GM13977 (cell line): ENCODE measurements at regions not wholly inside any gene's neighbourhood (a gene's known extent, or its start where the extent isn't known, plus 50 kb on each side); places are given as distances from the start of the nearest gene placed in this dataset.
"Not testable (repeated sequence)": the region's sequence is repeated elsewhere in the genome, so short reads cannot be mapped to it uniquely, and the experiment has no call there.

Experiments
- DNase-seq: peaks from one replicate; pipeline ENCODE4 v3.0.0; 2012; ENCODE audit warnings: low spot score
- in situ Hi-C: fragments of 300-500 bp; cut with MboI; formaldehyde crosslinking; loops from one replicate; pipeline ENCODE4 v1.12.0; 2022; ENCODE audit warnings: low sequenced_read_pairs, low pct_unique_long_range_greater_than_20kb, mixed read lengths, inconsistent platforms; ENCODE audit not compliant: unreplicated experiment
- TF ChIP-seq, protein P1 (sequence below): IDR thresholded peaks from 2 replicates; pipeline ENCODE4 v1.5.1; 2012; ENCODE audit warnings: mild to moderate bottlenecking, control low read depth; ENCODE audit not compliant: insufficient read depth; ENCODE audit errors: extremely low read depth, missing control alignments

DNA sequence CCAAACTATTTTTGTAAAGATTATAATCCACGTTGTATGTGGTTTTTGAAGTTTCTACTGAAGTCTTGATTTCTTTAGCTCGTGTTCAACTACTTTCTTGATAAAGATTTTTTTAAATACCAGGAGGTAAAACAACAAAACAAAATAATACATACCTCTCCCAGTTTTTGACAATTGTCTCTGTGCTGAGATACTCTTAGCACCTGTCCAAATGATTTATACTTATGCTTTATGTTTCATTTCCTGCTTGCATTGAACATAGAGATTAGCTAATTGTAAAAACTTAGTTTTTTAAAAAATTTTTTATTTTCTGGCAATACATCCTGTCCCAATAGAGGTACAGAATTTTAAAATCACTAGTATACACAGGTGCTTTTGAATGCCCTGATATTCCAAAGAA is 506.9 kb upstream of the ADGRB3 start:
- TF ChIP-seq, protein P1, sequence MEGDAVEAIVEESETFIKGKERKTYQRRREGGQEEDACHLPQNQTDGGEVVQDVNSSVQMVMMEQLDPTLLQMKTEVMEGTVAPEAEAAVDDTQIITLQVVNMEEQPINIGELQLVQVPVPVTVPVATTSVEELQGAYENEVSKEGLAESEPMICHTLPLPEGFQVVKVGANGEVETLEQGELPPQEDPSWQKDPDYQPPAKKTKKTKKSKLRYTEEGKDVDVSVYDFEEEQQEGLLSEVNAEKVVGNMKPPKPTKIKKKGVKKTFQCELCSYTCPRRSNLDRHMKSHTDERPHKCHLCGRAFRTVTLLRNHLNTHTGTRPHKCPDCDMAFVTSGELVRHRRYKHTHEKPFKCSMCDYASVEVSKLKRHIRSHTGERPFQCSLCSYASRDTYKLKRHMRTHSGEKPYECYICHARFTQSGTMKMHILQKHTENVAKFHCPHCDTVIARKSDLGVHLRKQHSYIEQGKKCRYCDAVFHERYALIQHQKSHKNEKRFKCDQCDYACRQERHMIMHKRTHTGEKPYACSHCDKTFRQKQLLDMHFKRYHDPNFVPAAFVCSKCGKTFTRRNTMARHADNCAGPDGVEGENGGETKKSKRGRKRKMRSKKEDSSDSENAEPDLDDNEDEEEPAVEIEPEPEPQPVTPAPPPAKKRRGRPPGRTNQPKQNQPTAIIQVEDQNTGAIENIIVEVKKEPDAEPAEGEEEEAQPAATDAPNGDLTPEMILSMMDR = no peak
- DNase-seq = no peak
- in situ Hi-C loops = no loop called here

DNA sequence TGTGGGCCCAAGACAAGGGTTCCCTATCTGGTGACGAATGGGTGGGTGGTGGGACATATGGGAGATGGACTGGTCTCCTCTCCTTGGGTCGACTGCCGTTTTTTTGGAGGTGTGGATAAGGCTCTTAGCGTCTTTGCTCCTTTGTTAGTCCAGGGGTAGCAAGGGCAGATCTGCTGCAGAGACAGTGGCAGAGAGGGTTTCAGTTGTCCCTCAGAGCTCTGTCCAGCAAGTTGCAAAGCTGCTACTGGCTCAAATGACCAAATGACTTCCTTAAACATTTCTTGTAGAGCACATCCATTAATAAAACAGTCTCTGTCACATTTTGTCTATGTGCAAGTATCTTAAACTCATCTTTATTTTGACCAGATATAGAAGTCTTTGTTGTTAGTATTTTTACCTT is 508.0 kb upstream of the ADGRB3 start:
- in situ Hi-C loops = no loop called here
- TF ChIP-seq, protein P1 = no peak
- DNase-seq = no peak

DNA sequence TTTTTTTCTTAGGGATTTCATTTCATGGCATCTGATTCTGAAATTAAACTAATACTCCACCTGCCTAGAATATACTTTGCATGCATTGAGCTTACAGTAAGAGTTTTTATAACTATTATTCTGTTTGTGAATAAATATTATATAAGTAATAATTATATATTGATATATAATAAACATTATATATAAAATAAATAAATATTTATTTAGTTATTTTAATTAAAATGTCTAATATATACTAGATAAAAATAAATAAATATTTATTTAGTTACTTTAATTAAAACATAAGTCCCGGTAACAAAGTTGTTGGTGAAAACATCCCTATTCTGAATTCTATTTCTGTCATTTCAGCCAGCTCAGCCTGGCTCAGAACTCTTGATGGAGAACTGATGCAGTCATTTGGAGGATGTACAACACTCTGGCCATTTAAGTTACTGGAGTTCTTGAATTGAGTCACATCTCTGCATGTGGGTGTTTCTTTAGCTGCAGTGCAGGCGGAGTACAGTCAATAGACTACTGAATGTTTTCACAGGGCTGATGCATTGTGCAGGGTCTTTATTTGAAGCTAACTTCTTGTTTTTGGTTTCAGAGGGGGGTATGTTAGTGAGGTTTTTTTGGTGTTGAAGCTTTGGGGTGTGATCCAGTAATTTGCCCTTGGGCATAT is 508.9 kb upstream of the ADGRB3 start:
- in situ Hi-C loops = no loop called here
- TF ChIP-seq, protein P1 = no peak
- DNase-seq = peak; percentile 47

DNA sequence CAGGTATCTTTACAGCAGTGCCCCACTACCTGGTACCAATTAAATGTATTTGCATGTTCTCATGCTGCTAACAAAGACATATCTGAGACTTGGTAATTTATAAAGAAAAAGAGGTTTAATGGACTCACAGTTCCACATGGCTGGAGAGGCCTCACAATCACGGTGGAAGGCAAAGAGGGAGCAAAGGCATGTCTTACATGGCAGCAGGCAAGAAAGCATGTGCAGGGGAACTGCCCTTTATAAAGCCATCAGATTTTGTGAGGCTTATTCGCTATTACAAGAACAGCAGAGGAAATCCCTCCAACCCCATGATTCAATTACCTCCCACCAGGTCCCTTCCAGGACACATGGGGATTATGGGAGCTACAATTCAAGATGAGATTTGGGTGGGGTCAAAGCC is 512.1 kb upstream of the ADGRB3 start:
- DNase-seq, in situ Hi-C loops: not testable (repeated sequence)

DNA sequence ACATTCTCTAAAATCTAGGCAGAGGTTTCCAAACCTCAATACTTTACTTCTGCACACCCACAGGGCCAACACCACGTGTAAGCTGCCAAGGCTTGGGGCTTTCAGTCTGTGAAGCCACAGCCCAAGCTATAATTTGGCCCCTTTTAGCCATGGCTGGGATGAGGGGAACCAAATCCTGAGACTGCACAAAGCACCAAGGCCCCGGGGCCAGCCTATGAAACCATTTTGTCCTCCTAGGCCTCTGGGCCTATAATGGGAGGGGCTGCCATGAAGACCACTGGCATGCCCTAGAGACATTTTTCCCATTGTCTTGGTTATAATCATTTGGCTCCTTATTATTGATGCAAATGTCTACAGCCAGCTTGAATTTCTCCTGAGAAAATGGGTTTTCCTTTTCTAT is 513.0 kb upstream of the ADGRB3 start:
- DNase-seq = no peak
- TF ChIP-seq, protein P1 = no peak
- in situ Hi-C loops = no loop called here

DNA sequence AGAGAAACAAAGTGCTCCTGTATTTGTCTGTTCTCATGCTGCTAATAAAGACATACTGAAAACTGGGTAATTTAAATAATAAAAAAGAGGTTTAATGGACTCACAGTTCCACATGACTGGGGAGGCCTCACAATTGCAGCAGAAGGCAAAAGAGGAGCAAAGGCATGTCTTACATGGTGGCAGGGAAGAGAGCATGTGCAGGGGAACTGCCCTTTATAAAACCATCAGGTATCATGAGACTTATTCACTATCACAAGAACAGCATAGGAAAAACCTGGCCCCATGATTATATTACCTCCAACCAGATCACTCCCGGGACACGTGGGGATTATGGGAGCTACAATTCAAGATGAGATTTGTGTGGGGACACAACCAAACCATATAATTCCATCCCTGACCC is 514.1 kb upstream of the ADGRB3 start:
- DNase-seq, in situ Hi-C loops: not testable (repeated sequence)

DNA sequence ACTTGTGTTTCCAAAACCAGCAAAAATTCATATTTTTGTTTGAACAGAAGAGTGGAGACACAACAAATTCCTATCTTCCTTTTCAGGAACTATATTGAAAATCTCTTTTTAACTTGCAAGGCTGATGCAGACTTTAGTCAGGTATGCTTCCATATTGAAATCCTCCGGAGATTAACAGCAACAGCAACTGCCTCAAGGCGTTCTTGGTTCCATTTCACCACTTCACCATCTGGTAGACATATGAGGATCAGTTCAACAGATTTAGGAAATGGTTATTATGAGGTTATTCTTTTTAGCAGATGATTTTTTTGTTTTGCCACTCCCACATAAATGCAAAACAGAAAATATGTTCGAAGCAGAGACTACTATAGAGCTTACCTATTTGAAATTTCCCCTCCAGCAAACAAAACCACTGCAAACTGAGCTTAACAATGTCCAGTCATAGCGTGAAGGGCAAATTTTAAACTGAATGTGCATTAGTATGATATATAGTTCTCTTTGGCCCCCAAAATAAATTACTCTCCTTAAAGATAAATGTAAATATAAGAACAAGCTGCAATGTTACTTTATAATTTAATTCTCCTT is 520.5 kb upstream of the ADGRB3 start:
- no peak for DNase-seq
- TF ChIP-seq, protein P1 = no peak
- in situ Hi-C loops = no loop called here
